Omental fat pad (tissue), 3 donors: ENCODE measurements at regions not wholly inside any gene's neighbourhood (a gene's known extent, or its start where the extent isn't known, plus 50 kb on each side); places are given as distances from the start of the nearest gene placed in this dataset.

Experiments used
- ATAC-seq: fragments of 150-250 bp; one replicate; pipeline ENCODE4 v1.9.1; 2016; ENCODE audit warnings: mild to moderate bottlenecking, moderate library complexity; ENCODE audit not compliant: low FRiP score
- DNase-seq: peaks from one replicate; pipeline ENCODE4 v3.0.0-alpha.2; 2019; ENCODE audit warnings: low spot score
- TF ChIP-seq, protein P1 (sequence below), 3 donors: fragments of 450-650 bp; IDR thresholded peaks; one replicate each; pipeline ENCODE4 v1.5.1; 2016 to 2017; ENCODE audit warnings: antibody characterized with exemption in 3 of 3, mild to moderate bottlenecking in 3 of 3, moderate library complexity in 2 of 3

DNA sequence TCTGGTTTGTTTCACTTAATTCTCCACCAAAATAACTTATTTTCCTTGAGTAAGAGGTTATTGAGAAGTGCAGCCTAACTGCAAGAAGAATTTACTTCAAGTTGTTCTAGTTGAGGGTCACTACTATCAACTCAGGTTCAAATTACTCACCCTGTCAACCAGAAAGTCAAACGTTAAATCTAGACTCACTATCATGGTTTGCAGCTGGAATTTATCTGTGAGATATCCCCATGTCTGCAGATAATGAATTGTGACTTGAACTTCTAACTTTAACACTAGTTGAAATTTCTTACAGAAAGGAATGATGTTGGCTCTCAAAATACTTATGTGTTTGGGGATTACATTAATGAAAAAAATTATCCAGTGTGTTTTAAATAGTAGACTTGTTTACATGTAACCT, 1145.7 kb upstream of the NXPH2 start:
- ATAC-seq (no peak), DNase-seq (no peak)
- TF ChIP-seq, protein P1, sequence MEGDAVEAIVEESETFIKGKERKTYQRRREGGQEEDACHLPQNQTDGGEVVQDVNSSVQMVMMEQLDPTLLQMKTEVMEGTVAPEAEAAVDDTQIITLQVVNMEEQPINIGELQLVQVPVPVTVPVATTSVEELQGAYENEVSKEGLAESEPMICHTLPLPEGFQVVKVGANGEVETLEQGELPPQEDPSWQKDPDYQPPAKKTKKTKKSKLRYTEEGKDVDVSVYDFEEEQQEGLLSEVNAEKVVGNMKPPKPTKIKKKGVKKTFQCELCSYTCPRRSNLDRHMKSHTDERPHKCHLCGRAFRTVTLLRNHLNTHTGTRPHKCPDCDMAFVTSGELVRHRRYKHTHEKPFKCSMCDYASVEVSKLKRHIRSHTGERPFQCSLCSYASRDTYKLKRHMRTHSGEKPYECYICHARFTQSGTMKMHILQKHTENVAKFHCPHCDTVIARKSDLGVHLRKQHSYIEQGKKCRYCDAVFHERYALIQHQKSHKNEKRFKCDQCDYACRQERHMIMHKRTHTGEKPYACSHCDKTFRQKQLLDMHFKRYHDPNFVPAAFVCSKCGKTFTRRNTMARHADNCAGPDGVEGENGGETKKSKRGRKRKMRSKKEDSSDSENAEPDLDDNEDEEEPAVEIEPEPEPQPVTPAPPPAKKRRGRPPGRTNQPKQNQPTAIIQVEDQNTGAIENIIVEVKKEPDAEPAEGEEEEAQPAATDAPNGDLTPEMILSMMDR (IDR thresholded peaks at IDR 0.05): no peak

DNA sequence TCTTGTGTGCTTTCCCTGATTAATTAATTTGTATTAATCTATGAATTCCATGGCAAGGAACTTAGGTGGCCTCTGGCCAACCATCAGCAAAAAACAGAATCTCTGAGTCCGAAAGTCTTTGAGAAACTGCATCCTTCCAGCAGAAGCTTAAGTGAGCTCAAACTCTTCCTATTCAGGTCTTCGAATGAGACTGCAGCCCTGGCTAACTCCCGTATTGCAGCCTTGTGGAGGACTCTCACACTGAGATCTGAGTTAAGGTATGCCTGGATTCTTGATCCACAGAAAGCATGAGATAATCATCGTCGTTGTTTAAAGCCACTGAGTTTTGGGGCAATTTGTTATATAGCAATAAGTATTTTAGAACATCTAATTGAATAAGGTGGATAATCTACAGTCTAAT, 1143.9 kb upstream of the NXPH2 start:
- DNase-seq (no peak), ATAC-seq (no peak)
- TF ChIP-seq, protein P1 (IDR thresholded peaks at IDR 0.05): no peak

DNA sequence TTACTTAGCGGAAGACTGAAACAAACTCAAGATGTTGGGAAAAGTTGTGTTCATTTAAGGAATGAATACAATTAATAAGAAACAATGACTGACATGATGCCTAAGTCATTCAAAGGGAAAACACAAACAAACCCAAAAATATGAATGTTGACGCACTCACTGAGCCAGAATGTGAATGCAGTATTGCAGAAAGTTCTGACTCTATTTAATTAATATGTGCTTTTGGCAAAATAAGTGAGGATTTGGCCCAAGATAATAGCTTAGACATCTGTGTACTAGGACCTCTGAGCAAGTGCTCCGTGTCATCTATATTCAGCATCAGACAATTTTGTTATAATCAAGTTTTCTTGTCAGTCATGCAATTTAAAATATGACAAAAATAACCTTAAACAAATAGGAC, 1138.8 kb upstream of the NXPH2 start:
- ATAC-seq (no peak), DNase-seq (no peak)
- TF ChIP-seq, protein P1 (IDR thresholded peaks at IDR 0.05): no peak

DNA sequence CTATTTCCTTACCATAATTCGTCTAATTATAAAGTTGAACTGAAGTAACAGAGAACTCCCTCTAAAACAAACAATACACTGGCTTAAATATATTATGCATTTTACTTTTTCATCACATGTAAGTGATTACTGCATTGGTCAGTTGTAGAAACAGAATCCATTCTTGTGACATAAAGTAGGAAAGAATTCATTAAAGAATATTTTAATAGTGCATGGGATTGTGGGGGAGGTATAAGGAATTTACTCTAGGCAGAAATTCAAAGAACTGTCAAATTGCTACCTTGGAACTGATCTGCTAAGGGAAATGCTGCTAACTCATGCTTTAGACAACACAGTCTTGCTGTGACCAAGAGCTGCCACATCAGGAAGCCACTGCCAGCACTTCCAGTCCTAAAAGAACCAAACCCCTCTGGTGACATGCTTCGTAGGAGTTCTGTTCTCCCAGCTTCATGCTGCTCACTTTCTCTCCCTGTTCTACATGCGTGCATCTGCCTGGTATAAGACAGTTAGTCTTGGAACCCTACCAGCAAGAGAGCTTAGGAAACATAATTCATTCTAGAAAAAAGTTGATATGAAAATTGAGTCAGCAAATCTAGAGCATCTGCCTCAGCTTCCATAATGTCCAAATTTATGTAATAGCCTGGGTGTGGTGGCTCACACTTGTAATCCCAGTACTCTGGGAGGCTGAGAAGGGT, 1137.6 kb upstream of the NXPH2 start:
- peak; percentile 80 for ATAC-seq
- no peak for DNase-seq

DNA sequence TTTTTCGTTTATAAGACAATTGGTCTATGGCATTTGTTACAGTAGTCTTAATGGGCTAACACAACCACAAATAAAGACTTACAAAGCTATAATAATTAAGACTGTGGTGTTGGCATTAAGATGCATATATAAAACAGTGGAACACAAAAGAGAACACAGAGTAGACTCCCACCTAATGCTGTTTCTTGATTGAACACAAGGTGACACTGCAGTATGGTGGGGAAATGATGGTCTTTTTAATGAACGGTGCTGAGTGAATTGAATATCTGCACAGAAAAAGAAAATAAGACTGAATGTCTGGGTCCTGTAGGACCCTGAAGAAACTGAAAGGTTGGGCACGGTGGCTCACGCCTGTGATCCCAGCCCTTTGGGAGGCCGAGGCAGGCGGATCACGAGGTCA, 1136.6 kb upstream of the NXPH2 start:
- ATAC-seq (no peak), DNase-seq (no peak)
- TF ChIP-seq, protein P1 (IDR thresholded peaks at IDR 0.05): no peak

More for the DNA sequence above, 1137.6 kb upstream of the NXPH2 start:
- TF ChIP-seq, protein P1 (IDR thresholded peaks at IDR 0.05): no peak

DNA sequence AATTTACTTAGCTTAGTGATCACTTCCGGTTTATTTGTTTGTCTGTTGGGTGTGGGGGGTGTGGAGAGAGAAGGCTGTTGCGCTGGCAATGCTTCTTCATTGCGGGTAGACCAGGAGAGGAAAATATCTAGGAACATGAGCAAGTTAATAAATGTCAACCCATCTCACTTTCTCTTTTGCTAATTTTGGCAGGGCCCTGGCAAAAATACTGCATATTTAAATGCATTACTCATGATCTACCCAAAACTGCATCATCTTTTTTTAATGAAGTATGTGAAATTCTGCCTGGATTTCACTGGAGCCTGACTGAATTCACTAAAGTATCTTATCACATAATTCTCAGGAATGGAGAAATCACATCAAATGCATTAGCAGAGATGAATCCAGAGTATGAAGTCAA, 1131.0 kb upstream of the NXPH2 start:
- DNase-seq (no peak), ATAC-seq (peak; percentile 71)
- TF ChIP-seq, protein P1 (IDR thresholded peaks at IDR 0.05): no peak

DNA sequence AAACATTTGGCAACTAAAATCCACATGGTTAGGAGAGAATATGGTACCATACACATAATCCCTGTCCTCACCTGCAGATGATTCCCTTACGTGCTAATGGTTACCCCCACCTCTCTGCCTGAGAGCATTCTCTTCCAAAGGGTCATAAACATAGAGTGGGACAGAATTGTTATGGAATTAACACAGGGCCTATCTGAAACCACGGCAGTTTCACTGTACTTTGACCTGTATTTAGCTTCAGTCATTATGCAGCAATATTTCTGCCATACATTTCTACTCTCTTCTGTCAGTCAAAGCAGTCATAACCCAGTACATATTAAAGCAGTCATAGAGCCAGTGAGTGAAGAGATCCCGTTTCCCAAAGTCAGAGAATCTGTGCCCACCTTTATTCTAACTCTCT, 1128.9 kb upstream of the NXPH2 start:
- no peak for ATAC-seq
- DNase-seq: no peak

More for the DNA sequence above, 1128.9 kb upstream of the NXPH2 start:
- TF ChIP-seq, protein P1 (IDR thresholded peaks at IDR 0.05): no peak
